Thyroid gland (tissue), 4 donors: ENCODE measurements at regions not wholly inside any gene's neighbourhood (a gene's known extent, or its start where the extent isn't known, plus 50 kb on each side); places are given as distances from the start of the nearest gene placed in this dataset.

Experiments used
- DNase-seq, 2 donors: peaks; one replicate each; pipeline ENCODE4 v3.0.0-alpha.2; 2019
- H3K27ac ChIP-seq, 3 donors: fragments of 200-600 bp; sonication (generic); 1 replicate in 2 of 3; 2 replicates in 1 of 3; pipeline ENCODE4 v1.5.1; 2016 to 2019; ENCODE audit warnings: mild to moderate bottlenecking in 1 of 3, moderate library complexity in 1 of 3
- H3K27me3 ChIP-seq: fragments of 200-600 bp; sonication (generic); one replicate; pipeline ENCODE4 v1.5.1; 2019
- H3K36me3 ChIP-seq, 2 donors: fragments of 200-600 bp; sonication (generic); one replicate each; pipeline ENCODE4 v1.5.1; 2016 to 2019
- H3K4me1 ChIP-seq, 2 donors: fragments of 200-600 bp; sonication (generic); one replicate each; pipeline ENCODE4 v1.5.1; 2017 to 2019
- H3K4me3 ChIP-seq, 3 donors: fragments of 200-600 bp; sonication (generic); replicated peaks in 1 of 3; 1 replicate in 2 of 3; 2 replicates in 1 of 3; pipeline ENCODE4 v1.5.1; 2016; ENCODE audit warnings: mild to moderate bottlenecking in 1 of 3
- H3K9me3 ChIP-seq: fragments of 200-600 bp; sonication (generic); one replicate; pipeline ENCODE4 v1.5.1; 2017
- CTCF ChIP-seq, 6 experiments: fragments of 200-600 bp in 3 of 6; fragments of 450-650 bp in 3 of 6; sonication (generic) in 3 of 6; IDR thresholded peaks; one replicate each; pipeline ENCODE4 v1.5.1; 2016 to 2019; ENCODE audit warnings: antibody characterized with exemption in 6 of 6, mild to moderate bottlenecking in 2 of 6, inconsistent platforms in 1 of 6, moderate library complexity in 1 of 6
- POLR2A ChIP-seq, 2 donors: fragments of 450-650 bp; IDR thresholded peaks; one replicate each; pipeline ENCODE4 v1.6.1; 2017; ENCODE audit warnings: antibody characterized with exemption in 2 of 2, mild to moderate bottlenecking in 2 of 2, moderate library complexity in 1 of 2
- WGBS, 2 donors: methylation state at CpG; one replicate each; pipeline ENCODE4 v1.1.5; 2017; 5-methylcytosine and 5-hydroxymethylcytosine counted together
- intact Hi-C: fragments of 100-400 bp; cut with DNase I; formaldehyde crosslinking; loops from one replicate; pipeline ENCODE4 v1.15.1; 2023

- 75 to 76% methylated on average over 4 of the region's 4 CpGs for WGBS, 2 donors
Measured at GRCh38 chr13:47100214-47100853, 203.5 kb upstream of the HTR2A start.

GRCh38 chr13:47094734-47095434 is 198.0 kb upstream of the HTR2A start:
- H3K4me3 ChIP-seq: no peak overlapping the region
- intact Hi-C loops: no loop called here
- no peaks in the 10 kb centered on the region for H3K36me3 ChIP-seq
- no peak overlapping the region for H3K27ac ChIP-seq
- peaks cover 0 to 6% of the 10 kb centered on the region in 2 donors for H3K4me1 ChIP-seq
- no peaks in the 10 kb centered on the region for H3K27me3 ChIP-seq
- DNase-seq: no peak
- TF ChIP-seq POLR2A (IDR thresholded peaks at IDR 0.05) (no peak), CTCF (IDR thresholded peaks at IDR 0.05) (no peak)
- H3K9me3 ChIP-seq: no peaks in the 10 kb centered on the region
- WGBS, 2 donors: 58 to 71% methylated on average over 3 of the region's 3 CpGs

More at GRCh38 chr13:47100214-47100853, 203.5 kb upstream of the HTR2A start:
- no peak for TF ChIP-seq CTCF (IDR thresholded peaks at IDR 0.05)
- no peak for TF ChIP-seq POLR2A (IDR thresholded peaks at IDR 0.05)
- Histone ChIP-seq H3K4me3 (no peak overlapping the region), H3K27me3 (no peaks in the 10 kb centered on the region), H3K9me3 (no peaks in the 10 kb centered on the region), H3K36me3 (no peaks in the 10 kb centered on the region), H3K4me1 (no peaks in the 10 kb centered on the region), H3K27ac (no peak overlapping the region)
- intact Hi-C loops: no loop called here
- DNase-seq: no peak

- intact Hi-C loops: no loop called here
- WGBS, 2 donors: 90% methylated on average over 2 of the region's 2 CpGs
- TF ChIP-seq POLR2A (IDR thresholded peaks at IDR 0.05) (no peak), CTCF (IDR thresholded peaks at IDR 0.05) (no peak)
Measured at GRCh38 chr13:47092202-47092601, 195.3 kb upstream of the HTR2A start.

GRCh38 chr13:47087841-47088240 is 191.0 kb upstream of the HTR2A start:
- Histone ChIP-seq H3K27me3 (no peaks in the 10 kb centered on the region), H3K27ac (no peak overlapping the region)
- no peak for DNase-seq

More at GRCh38 chr13:47092202-47092601, 195.3 kb upstream of the HTR2A start:
- Histone ChIP-seq H3K27me3 (no peaks in the 10 kb centered on the region), H3K4me3 (no peak overlapping the region), H3K9me3 (no peaks in the 10 kb centered on the region), H3K4me1 (peaks cover 0 to 6% of the 10 kb centered on the region in 2 donors), H3K27ac (no peak overlapping the region), H3K36me3 (no peaks in the 10 kb centered on the region)
- DNase-seq: no peak

More at GRCh38 chr13:47087841-47088240, 191.0 kb upstream of the HTR2A start:
- 69 to 74% methylated on average over 1 of the region's 1 CpG for WGBS, 2 donors
- Histone ChIP-seq H3K4me3 (no peak overlapping the region), H3K4me1 (peaks cover 0 to 6% of the 10 kb centered on the region in 2 donors), H3K9me3 (no peaks in the 10 kb centered on the region), H3K36me3 (no peaks in the 10 kb centered on the region)
- intact Hi-C loops: no loop called here
- TF ChIP-seq POLR2A (IDR thresholded peaks at IDR 0.05): no peak
- TF ChIP-seq CTCF (IDR thresholded peaks at IDR 0.05): no peak
